DMS114 treated with DMSO at 0.1 percent for 48 hours (cell line): ENCODE measurements at regions not wholly inside any gene's neighbourhood (a gene's known extent, or its start where the extent isn't known, plus 50 kb on each side); places are given as distances from the start of the nearest gene placed in this dataset.
"Not testable (repeated sequence)": the region's sequence is repeated elsewhere in the genome, so short reads cannot be mapped to it uniquely, and the experiment has no call there.

Experiments
- DNase-seq: peaks from one replicate; lab custom pipeline; 2025; ENCODE audit not compliant: unreplicated experiment; lab: John Stamatoyannopoulos, UW

GRCh38 chr12:105479710-105480109 is 149.2 kb downstream of the C12orf75 start:
- DNase-seq: no peak

GRCh38 chr12:105480162-105480561 is 149.7 kb downstream of the C12orf75 start:
- no peak for DNase-seq

- DNase-seq: no peak
These were observed 151.2 kb downstream of the C12orf75 start for GRCh38 chr12:105481392-105482300.

- DNase-seq: no peak
These were observed 152.5 kb downstream of the C12orf75 start for GRCh38 chr12:105482951-105483350.

- DNase-seq: no peak
These were observed 153.2 kb downstream of the C12orf75 start for GRCh38 chr12:105483691-105484090.

- no peak for DNase-seq
These were observed 154.9 kb downstream of the C12orf75 start for GRCh38 chr12:105485321-105485910.

- DNase-seq: no peak
These were observed 155.4 kb downstream of the C12orf75 start for GRCh38 chr12:105485921-105486320.

GRCh38 chr12:105487963-105488362 is 157.5 kb downstream of the C12orf75 start:
- no peak for DNase-seq

- DNase-seq: no peak
These were observed 162.4 kb downstream of the C12orf75 start for GRCh38 chr12:105492591-105493545.

- no peak for DNase-seq
These were observed 168.7 kb downstream of the C12orf75 start for GRCh38 chr12:105499205-105499604.

- not testable (repeated sequence) for DNase-seq
These were observed 170.2 kb downstream of the C12orf75 start for GRCh38 chr12:105500676-105501075.

- DNase-seq: no peak
These were observed 172.0 kb downstream of the C12orf75 start for GRCh38 chr12:105502426-105502930.

GRCh38 chr12:105503619-105504018 is 173.1 kb downstream of the C12orf75 start:
- DNase-seq: no peak

- no peak for DNase-seq
These were observed 173.8 kb downstream of the C12orf75 start for GRCh38 chr12:105504286-105504685.

GRCh38 chr12:105506678-105507310 is 176.3 kb downstream of the C12orf75 start:
- DNase-seq: no peak

- DNase-seq: no peak
These were observed 177.0 kb downstream of the C12orf75 start for GRCh38 chr12:105507311-105508038.

- no peak for DNase-seq
These were observed 177.6 kb downstream of the C12orf75 start for GRCh38 chr12:105508096-105508495.

GRCh38 chr12:105510526-105510925 is 180.0 kb downstream of the C12orf75 start:
- no peak for DNase-seq

- DNase-seq: not testable (repeated sequence)
These were observed 182.4 kb downstream of the C12orf75 start for GRCh38 chr12:105512861-105513260.
